NCI-H2081 (cell line): ENCODE measurements at regions not wholly inside any gene's neighbourhood (a gene's known extent, or its start where the extent isn't known, plus 50 kb on each side); places are given as distances from the start of the nearest gene placed in this dataset.

Experiments used
- DNase-seq, 2 experiments: peaks; one replicate each; lab custom pipeline; 2025; lab: John Stamatoyannopoulos, UW

DNA sequence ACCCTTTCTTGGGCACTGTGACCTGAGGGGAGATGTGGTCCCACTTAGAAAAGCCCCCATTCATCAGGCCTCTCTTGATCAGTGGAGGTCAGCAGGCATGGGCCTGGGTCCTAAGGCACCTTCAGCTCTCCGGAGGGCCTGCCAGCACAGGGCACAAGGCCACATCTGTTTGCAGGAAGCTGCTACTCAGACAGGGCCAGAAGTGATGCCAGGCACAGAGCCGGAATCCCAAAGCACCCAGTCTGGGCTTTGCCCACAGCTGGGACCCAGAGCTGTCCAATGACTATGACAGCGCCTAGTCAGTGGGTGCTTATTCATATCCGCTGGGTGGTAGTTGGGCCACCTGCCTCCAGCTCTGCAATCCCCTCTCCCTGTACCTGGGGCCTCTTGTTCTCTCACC lies 63.2 kb upstream of the ELN start:
- no peak for DNase-seq

DNA sequence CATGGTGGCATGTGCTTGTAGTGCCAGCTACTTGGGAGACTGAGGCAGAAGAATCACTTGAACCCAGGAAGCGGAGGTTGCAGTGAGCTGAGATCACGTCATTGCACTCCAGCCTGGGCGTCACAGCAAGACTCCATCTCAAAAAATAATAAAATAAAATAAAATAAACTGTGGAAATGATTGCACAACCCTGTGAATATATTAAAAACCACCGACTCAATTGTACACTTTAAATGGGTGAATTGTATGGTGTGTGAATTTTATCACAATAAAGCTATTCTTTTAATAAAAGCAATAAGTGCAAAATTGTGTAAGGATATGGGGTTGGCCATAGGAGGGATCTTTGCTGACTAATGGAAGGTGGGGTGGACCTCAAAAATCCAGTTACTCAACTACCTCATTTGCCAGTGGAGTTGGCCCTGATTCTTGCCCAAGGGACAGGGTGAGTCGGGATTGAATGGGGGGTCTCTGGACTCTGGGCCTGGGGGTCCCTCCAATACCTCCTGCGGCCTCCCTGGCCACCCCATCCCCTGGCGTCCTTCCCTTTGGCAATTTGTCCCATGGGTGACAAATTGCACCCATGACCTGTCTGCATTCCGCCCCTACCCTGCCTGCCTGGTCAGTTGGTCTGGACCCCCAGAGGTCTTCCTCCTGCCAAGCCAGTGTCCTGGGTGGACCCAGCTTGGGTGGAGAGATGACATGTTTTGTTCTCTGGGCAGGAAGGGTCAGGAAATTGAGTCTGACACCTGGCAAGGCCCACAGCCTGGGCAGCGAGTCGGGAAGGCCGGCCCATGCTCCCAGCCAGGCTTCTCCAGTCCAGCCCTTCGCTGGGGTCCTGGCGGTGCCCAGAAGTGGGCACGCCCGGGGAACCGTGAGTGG lies 61.7 kb upstream of the ELN start:
- no peak for DNase-seq

DNA sequence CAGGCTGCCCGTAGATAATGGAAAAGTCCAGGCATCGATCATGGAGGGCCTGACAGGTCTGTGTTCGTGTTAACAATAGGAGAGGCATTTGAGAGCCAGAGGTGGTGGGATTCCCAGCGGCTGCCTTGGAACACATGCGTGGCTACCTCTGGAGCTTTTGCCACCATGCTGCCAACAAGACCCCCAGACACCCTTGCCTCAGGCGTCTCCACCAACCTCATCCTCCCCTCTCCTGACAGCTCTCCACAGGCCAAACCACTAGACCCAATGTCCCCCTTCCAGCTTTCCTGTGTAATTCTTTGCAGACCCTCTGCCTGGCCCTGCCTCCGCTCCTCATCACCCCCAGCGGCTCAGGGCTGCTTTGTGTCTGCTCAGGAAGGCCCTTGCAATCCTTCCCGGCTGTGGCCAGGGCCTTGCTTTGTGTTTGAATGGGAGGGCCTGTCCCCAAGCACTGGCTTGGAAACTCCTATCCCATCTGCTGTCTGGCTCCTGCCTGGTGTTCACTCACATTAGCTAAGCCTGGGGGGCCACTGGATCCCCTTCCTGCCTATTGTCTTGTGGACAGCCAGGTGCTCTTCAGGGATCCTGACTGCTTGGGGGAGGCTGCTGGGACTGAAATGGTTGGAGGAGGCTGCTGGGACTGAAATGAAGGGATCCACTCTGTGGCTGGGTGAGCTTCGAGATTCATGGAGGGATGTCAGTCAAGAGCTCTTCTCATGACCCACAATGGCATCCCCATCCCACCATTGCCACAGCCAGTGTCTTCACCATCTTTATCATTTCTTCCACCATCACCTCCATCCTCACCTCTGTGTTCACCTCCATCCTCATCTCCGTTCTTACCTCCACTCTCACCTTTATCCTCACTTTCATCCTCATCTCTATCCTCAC lies 60.8 kb upstream of the ELN start:
- DNase-seq, result peak in 1 of 2 experiments; percentile 12

DNA sequence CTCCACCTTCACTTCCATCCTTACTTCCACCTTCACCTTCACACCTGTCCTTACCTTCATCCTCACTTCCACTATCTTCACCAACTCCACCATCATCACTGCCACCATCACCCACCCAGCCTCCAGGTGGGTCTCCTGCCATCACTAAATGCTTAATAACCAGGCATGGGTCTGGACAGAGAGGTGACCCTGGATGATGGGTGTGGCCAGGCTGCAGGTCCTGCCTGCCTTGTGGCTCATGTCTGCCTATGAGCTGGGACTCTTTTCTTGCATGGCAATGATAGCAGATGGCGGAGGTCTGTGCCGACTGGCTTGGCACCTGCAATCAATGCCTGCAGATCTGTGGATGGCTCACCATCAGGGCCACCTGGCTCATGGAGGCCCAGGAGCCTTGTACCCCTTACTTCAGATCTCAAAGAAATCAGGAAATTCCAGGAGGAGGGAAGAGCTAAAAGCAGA lies 60.1 kb upstream of the ELN start:
- no peak for DNase-seq

DNA sequence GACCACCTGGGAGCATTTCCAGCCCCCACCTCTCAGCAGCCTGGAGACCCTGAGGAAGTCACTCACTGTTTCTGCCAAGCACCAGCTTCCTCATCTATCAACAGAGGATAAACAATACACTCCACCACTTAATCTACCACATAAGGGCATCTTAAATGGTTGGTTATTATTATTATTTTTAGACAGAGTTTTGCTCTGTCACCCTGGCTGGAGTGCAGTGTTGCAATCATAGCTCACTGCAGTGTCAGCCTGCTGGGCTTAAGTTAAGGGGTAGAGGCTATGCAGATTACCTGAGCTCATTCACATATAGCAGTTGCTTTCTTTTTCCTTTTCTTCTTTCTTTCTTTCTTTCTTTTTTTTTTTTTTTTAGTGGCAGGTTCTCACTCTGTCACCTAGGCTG lies 59.5 kb upstream of the ELN start:
- no peak for DNase-seq

DNA sequence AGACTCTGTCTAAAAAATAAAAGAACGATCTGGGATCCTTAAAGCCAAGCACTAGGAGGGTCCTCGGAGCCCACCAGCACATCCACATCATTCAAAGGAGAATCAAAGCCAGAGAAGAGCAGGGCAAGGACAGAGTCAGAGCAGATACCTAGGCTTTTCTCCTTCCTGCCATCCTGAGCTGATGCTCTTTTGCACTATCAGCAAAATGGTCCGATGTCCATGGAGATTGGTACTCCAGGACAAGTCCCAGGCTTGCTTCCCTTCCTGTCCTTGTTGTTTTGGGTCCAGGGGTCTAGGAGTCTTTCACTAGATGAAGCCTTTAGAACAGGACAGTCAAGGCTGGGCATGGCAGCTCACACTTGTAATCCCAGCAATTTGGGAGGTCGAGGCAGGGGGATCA lies 58.0 kb upstream of the ELN start:
- DNase-seq, result no peak

DNA sequence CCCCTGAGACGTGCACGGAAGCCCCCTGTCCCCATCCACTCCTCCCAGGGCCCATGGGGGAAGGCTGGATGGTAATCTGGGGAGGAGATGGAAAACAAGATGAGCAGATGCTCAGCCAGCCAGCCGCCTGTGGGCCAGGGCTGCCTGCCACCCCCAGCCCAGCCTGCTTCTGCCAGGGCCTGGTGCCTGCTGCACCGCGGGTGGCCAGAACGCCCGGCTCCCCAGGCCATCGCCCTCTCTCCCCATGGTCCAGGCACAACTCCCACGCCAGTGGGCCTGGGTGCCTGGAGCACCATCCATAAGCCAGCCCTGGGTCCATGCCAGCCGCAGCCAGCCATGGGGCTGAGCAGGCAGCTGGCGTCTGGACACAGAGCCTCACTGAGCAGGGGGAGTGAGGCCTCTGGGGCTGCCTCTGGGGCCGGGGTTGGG lies 57.2 kb upstream of the ELN start:
- DNase-seq, result no peak

DNA sequence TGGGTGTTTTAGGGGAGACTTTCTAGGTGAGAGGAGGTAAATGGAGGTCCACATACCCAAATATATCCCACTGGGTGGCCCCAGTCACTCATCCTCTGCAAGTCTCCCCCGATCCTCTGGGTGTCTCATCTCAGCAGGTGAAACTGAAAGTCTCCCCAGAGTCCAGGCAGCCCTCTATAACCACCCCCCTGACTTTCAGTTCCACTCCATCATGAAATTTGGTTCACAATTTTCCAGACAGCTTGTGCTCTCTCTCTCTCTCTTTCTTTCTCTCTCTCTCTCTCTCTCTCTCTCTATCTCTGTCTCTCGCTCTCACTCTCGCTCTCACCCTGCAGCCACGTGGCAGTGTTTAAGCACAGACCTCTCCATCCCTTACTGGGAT lies 56.7 kb upstream of the ELN start:
- no peak for DNase-seq

DNA sequence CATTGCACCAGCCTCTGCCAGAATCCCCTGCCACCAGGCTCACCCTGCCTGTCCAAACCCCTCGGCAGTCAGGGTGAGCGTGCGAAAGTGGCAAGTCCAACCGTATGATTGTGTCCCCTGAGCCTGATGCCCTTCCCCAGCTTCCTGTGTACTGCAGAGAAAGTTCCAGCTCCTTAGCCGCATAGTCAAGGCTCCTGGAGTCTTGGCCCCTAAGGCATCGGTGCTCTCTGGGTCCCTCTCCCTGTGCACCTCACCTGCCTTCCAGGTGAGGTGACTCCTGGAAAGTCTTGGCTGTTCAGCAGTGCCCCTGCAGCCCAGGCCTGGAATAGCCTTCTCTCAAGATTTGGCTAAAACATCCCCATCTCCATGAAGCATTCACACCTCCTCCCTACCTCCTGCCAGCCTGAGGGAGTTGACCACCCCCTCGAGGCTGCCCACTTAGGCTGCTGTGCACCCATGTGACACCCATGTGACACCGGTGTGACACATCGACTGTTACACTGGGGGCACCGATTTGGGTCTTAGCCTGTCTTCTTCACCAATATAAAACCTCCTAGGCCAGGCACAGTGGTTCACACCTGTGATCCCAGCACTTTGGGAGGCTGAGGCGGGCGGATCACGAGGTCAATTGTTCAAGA lies 56.1 kb upstream of the ELN start:
- DNase-seq, result no peak

DNA sequence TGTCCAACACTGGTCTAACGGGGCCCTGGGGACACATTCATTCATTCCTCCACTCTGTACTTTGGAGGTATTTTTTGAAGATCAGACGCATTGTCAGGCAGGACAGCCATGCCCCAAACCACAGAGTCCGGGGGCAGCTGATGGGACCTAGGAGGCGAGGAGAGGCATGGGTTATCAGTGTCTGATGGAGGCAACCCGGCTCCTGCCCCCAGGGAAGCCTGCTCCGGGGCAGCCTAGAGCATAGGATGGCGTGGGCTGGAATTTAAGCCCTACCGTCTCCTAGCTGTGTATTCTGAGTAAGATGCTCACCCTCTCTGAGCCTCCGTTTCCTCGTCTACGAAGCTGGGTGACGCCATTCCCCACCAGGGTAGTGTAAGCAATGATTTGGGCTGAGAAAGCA lies 55.4 kb upstream of the ELN start:
- no peak for DNase-seq

DNA sequence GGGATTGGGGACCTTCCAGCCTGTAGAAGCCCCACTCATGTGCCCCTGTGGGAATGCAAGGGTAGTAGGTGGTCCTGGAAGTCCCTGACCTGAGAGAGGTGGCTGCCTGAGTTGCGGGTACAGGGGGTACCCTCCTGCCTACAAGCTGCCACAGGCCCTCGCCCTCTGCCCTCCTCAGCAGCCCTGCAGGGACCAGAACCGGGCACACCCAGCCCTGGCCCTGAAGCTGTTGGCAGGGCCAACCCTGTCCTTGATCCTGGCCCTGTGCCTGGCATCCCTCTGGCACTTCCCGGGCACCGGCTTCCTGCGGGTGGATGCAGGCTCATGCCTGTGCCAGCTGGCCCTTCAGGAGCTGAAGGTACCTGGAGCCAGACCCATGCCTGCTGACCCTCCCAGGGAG lies 54.9 kb upstream of the ELN start:
- no peak for DNase-seq

DNA sequence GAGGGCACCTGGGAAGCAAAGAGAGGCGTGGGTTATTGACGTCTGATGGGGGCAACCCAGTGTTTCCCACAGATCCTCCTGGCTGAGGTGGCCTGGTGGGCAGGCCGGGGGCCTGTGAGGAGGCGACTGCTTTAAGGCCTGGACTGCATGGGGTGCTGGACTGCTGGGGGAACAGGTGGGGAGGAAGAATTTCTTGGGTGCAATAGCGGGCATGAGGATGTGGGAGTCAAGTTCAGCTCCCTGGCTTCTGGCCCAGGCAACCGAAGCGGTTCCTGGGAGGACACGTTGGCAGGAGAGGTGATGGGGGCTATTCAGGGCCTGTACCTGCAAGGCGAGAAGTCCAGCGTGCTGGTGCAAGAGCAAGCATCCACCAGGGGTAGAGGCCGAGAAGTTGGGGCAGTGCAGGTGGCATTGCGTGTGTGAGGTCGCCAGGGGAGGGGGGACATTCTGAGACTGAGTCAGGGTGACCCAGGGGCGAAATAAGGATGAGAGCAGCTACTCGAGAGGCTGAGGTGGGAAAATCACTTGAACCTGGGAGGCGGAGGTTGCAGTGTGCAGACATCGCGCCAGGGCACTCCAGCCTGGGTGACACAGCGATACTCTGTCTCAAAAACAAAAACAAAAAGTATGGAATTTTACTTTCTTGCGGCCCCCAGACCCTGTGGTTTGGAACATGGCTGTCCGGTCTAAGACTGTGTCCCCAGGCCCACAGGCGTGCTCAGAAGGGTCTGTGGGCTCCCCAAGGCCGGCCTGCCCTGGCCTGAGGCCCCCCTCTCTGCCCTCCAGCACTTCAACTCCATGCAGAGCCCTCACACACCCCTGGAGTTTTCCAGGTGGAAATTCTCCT lies 53.6 kb upstream of the ELN start:
- no peak for DNase-seq

DNA sequence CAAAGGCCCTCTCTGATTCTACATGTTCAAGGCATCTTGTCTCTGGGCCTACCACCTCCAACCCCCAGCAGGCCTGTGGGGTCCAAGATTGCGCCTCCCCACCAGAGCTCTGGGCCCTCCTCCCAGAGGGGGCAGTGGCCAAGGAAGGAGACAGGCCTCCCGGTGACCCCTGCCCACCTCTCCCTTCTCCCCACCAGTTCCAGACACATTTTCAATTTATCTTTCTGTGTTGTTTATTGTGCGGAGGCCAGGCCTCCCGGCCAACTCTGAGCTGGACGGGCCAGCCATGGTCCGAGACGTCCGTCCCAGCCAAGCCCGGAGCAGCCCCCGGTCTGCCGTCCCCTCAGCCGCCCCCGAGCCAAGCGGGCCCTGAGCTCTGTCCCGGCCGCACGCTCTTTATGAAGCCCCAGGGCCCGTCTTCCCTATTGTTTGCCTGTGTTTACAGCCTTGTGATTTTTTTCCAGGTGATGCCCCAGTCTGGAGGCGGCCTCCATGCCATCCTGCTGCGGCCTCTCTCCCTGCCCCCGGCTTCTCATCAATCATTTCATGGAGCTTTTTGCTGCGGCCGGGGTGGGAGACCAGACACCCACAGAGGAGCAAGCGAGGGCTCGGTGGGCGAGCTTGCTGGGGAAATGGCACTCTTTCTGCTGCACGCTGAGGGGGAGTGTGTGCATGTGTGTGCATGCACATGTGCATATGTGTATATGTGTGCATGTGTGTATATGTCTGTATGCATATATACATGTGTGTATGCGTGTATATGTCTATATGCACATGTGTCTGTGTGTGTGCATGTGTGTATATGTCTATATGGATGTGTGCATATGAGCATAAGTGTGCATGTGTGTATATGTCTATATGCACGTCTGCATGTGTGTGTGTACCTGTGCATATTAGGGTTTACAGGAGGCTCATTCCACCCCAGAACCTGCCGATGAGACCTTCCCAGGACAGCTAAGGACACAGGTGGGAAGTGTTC lies 52.7 kb upstream of the ELN start:
- DNase-seq, result no peak

DNA sequence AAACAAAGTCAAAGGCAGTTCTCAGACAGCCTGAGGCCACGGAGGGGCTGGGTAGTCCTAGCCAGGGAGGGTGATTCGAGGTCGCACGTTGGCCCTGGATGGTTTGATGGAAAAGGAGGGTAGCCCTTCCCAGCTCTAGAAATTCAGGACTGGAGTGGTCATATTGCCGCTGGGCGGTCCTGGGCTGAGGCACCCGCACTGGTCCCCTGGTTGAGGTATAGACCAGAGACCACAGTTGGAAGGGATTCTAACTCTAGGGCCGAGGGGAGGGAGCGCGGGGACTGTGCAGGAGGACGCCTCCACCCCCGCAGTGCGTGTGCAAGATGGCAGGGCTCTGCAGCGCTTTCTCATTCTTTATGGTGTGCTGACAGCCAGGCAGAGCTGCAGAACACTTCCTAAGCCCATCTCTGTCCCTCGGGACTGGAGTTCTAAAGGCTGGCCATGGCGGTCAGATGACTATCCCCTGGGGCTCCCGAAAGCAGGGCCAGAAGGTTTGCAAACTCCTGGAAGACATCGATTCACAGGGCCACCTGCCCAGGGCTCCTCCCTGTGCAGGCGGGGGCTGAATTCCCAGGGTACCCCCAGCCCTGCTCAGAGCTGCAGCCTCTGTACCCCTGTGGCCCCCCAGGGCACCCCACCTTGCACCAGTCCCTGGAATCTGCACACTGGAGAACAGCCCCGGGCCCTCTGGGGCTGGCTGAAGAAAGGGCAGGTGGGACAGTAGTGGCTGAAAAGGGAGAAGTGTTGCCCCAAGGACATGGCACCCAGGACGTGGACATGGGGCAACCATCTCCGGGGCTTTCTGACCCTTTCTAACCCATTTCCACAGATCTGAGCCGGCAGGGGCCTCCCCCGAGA lies 51.0 kb upstream of the ELN start:
- DNase-seq, result no peak

DNA sequence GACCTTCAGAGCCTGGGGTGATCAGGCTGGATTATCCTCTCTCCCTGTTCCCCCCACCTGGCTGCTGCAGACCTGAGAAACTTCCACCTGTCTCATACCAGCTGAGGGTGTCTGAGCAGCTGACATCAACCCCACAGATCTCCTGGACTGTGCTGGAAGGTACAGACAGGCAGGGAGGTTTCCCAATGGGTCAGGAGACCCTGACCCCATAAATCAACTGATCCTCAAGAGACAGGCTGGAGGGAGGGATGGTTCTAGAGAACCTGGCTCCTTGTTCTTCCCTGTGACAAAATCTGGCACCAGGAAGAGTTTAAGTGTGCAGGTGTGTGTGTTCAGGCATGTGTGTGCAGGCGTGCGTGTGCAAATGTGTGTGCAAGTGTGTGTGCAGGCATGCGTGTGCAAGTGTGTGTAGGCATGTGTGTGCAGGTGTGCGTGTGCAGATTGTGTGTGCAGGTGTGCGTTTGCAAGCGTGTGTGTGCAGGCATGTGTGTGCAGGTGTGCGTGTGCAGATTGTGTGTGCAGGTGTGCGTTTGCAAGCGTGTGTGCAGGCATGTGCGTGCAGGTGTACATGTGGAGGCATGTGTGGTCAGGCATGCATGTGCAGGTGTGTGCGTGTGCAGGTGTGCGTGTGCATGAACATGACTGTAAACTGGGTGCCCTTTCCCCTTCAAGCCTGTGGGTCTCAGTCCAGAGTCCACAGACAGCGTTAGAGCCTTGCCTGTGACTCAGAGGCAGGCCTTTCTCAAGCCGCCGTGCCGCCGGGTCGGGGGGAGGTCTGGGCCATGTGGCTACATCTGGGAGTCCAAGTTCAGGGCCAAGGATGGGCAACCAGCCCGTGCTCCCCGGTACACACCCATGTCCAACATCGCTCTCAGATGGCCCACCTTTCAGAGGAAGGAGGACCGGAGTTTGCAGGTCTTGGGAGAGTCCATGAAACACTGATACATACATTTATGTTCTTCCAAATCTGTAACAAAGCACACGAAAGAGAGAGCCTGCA lies 50.1 kb upstream of the ELN start:
- DNase-seq, result no peak
